Kidney (tissue), 13 donors: ENCODE measurements at regions not wholly inside any gene's neighbourhood (a gene's known extent, or its start where the extent isn't known, plus 50 kb on each side); places are given as distances from the start of the nearest gene placed in this dataset.

Experiments
- DNase-seq, 5 donors: peaks; one replicate each; pipeline ENCODE4 v3.0.0-alpha.2; 2013 to 2020
- FAIRE-seq: peaks from 2 replicates; lab custom pipeline; 2012; peaks lifted over from hg19 to GRCh38; lab: Jason Lieb, UNC
- H3K27ac ChIP-seq, 2 donors: one replicate each; pipeline ENCODE4 v1.7.0; 2013; ENCODE audit warnings: low read depth in 2 of 2, low read length in 2 of 2, inconsistent platforms in 1 of 2
- H3K27me3 ChIP-seq: one replicate; pipeline ENCODE4 v1.7.1; 2013; ENCODE audit warnings: low read length, inconsistent platforms; ENCODE audit not compliant: control insufficient read depth, insufficient read depth
- H3K36me3 ChIP-seq, 3 donors: one replicate each; pipeline versions ENCODE4 v1.7.0 to v1.7.1; 2013; ENCODE audit warnings: low read length in 3 of 3, control low read depth in 1 of 3, inconsistent platforms in 1 of 3; ENCODE audit not compliant: insufficient read depth in 3 of 3, control insufficient read depth in 2 of 3
- H3K4me1 ChIP-seq, 3 donors: one replicate each; pipeline versions ENCODE4 v1.7.0 to v1.7.1; 2013; ENCODE audit warnings: low read length in 3 of 3, inconsistent platforms in 1 of 3, low read depth in 1 of 3; ENCODE audit not compliant: control insufficient read depth in 2 of 3, insufficient read depth in 2 of 3
- H3K4me3 ChIP-seq, 3 donors: one replicate each; pipeline versions ENCODE4 v1.7.0 to v1.8.1; 2013; ENCODE audit warnings: low read length in 3 of 3, control low read depth in 1 of 3, inconsistent platforms in 1 of 3
- H3K9ac ChIP-seq, 3 donors: one replicate each; pipeline versions ENCODE4 v1.7.0 to v1.7.1; 2013; ENCODE audit warnings: low read length in 3 of 3, control low read depth in 1 of 3, inconsistent platforms in 1 of 3
- H3K9me3 ChIP-seq, 3 donors: one replicate each; pipeline versions ENCODE4 v1.7.0 to v1.7.1; 2013; ENCODE audit warnings: low read length in 3 of 3, control low read depth in 1 of 3, inconsistent platforms in 1 of 3; ENCODE audit not compliant: control insufficient read depth in 2 of 3, insufficient read depth in 1 of 3
- intact Hi-C: fragments of 100-400 bp; cut with DNase I; formaldehyde crosslinking; loops from one replicate; pipeline ENCODE4 v1.11.1; 2022
- TF ChIP-seq, protein P1 (sequence below): IDR thresholded peaks from 3 replicates; pipeline ENCODE4 v1.5.1; 2012; ENCODE audit warnings: mild to moderate bottlenecking, moderate library complexity, borderline replicate concordance; ENCODE audit not compliant: insufficient read depth; ENCODE audit errors: extremely low read depth
- donor health status: control.
- donor health status: control.
- donor health status: control.
- donor health status: control.
- donor health status: control.
- donor health status: DM: yes; HTN: yes; CAD: no.
- donor health status: Normal renal cell carcinoma (clear cell type).

- TF ChIP-seq, protein P1, sequence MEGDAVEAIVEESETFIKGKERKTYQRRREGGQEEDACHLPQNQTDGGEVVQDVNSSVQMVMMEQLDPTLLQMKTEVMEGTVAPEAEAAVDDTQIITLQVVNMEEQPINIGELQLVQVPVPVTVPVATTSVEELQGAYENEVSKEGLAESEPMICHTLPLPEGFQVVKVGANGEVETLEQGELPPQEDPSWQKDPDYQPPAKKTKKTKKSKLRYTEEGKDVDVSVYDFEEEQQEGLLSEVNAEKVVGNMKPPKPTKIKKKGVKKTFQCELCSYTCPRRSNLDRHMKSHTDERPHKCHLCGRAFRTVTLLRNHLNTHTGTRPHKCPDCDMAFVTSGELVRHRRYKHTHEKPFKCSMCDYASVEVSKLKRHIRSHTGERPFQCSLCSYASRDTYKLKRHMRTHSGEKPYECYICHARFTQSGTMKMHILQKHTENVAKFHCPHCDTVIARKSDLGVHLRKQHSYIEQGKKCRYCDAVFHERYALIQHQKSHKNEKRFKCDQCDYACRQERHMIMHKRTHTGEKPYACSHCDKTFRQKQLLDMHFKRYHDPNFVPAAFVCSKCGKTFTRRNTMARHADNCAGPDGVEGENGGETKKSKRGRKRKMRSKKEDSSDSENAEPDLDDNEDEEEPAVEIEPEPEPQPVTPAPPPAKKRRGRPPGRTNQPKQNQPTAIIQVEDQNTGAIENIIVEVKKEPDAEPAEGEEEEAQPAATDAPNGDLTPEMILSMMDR = no peak
- FAIRE-seq = no peak
- H3K36me3 ChIP-seq = no peaks in the 10 kb centered on the region
- H3K4me1 ChIP-seq = no peaks in the 10 kb centered on the region
- H3K27me3 ChIP-seq = no peaks in the 10 kb centered on the region
- H3K9me3 ChIP-seq = no peaks in the 10 kb centered on the region
- no peak overlapping the region for H3K9ac ChIP-seq
- H3K27ac ChIP-seq = no peak overlapping the region
- H3K4me3 ChIP-seq = no peak overlapping the region
- no peak for DNase-seq
- intact Hi-C loops = no loop called here
These were observed 481.6 kb downstream of the PABPC4L start for GRCh38 chr4:133720001-133720400.

DNA sequence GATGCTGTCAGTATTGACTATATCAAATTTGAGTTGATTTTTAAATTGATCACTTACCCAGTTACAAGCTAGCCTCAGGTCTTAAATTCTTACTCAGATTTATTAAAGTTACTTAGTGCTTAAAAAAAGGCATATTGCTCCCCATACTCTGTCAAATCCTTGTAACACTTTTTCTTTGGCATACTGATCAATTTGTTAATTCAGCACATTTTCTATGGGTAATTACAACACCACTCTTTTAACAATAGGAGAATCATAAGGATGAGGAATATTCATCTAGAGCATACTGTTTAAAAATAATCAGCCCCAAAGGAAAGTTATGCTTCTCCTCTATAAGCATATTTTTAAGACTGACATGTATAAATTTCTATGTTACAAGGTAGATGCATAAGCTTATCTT lies 482.5 kb downstream of the PABPC4L start:
- Histone ChIP-seq H3K27ac (no peak overlapping the region), H3K9me3 (no peaks in the 10 kb centered on the region), H3K36me3 (no peaks in the 10 kb centered on the region), H3K27me3 (no peaks in the 10 kb centered on the region), H3K4me1 (no peaks in the 10 kb centered on the region), H3K9ac (no peak overlapping the region), H3K4me3 (no peak overlapping the region)
- no peak for DNase-seq
- intact Hi-C loops = no loop called here
- no peak for FAIRE-seq
- TF ChIP-seq, protein P1 = no peak

GRCh38 chr4:133714211-133714610 lies 487.4 kb downstream of the PABPC4L start:
- FAIRE-seq (no peak), DNase-seq (no peak)
- intact Hi-C loops = no loop called here
- H3K4me1 ChIP-seq = no peaks in the 10 kb centered on the region
- TF ChIP-seq, protein P1 = no peak
- no peaks in the 10 kb centered on the region for H3K27me3 ChIP-seq
- no peaks in the 10 kb centered on the region for H3K9me3 ChIP-seq
- H3K36me3 ChIP-seq = no peaks in the 10 kb centered on the region
- H3K9ac ChIP-seq = no peak overlapping the region
- no peak overlapping the region for H3K27ac ChIP-seq
- no peak overlapping the region for H3K4me3 ChIP-seq

DNA sequence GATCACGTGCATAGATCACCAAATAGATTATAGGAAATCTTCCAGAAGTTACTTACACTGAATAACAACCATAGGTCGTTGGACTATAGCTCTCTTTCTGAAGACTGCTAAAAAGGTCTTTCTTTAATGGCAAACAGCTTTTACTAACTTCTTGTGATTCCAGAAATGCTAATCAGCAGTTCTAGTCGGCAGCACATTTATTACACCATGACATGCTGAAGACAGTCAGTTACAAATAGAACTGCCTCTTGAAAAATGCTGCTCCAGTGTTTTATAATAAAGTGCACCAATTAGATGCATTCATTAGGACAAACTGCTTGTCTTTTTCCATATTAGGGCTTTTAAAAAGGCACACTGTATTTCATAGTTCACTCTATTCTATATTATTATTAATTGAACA lies 488.2 kb downstream of the PABPC4L start:
- H3K4me1 ChIP-seq = no peaks in the 10 kb centered on the region

More for the DNA sequence above, 488.2 kb downstream of the PABPC4L start:
- TF ChIP-seq, protein P1 = no peak
- no peaks in the 10 kb centered on the region for H3K9me3 ChIP-seq
- intact Hi-C loops = no loop called here
- H3K4me3 ChIP-seq = no peak overlapping the region
- no peak overlapping the region for H3K9ac ChIP-seq
- DNase-seq (peak in 1 of 5 donors; percentile 3), FAIRE-seq (no peak)
- H3K36me3 ChIP-seq = no peaks in the 10 kb centered on the region
- no peak overlapping the region for H3K27ac ChIP-seq
- H3K27me3 ChIP-seq = no peaks in the 10 kb centered on the region
